ENCODE measurements at regions not wholly inside any gene's neighbourhood (a gene's known extent, or its start where the extent isn't known, plus 50 kb on each side); places are given as distances from the start of the nearest gene placed in this dataset.

GRCh38 chr4:12145768-12146167 is 717.1 kb upstream of the HS3ST1 start:
- TF ChIP-seq POLR2AphosphoS5 (IDR thresholded peaks at IDR 0.05) (no peak), CTCF (IDR thresholded peaks at IDR 0.05 in 8 of 11, conservative IDR thresholded peaks at IDR 0.05 in 3 of 11) (no peak), POLR2A (IDR thresholded peaks at IDR 0.05) (no peak)
